ENCODE measurements at regions not wholly inside any gene's neighbourhood (a gene's known extent, or its start where the extent isn't known, plus 50 kb on each side); places are given as distances from the start of the nearest gene placed in this dataset.

- no peak for TF ChIP-seq CEBPZ (IDR thresholded peaks at IDR 0.05; ENCODE audit: low read depth, low read length)
- no peak for TF ChIP-seq BRCA1 (IDR thresholded peaks at IDR 0.05; ENCODE audit: low read depth, low read length)
- TF ChIP-seq RCOR1 (conservative IDR thresholded peaks at IDR 0.05; ENCODE audit: low read depth, low read length): no peak
- TF ChIP-seq ZSCAN29 (IDR thresholded peaks at IDR 0.05): no peak
These were observed 408.8 kb downstream of the COL11A1 start (continued) for GRCh38 chr1:102699524-102699923.

GRCh38 chr1:102693345-102693744 is 415.0 kb downstream of the COL11A1 start:
- FAIRE-seq (no peak), DNase-seq (ENCODE audit: low read depth, low spot score) (no peak), ATAC-seq (no peak)
- no peaks in the 10 kb centered on the region for H4K20me1 ChIP-seq (ENCODE audit: control insufficient read depth, insufficient read depth)
- no peak overlapping the region for H3K9ac ChIP-seq (ENCODE audit: control insufficient read depth, insufficient read depth, low read length)
- in situ Hi-C loops (cut with MboI): no loop called here
- H3K79me2 ChIP-seq (ENCODE audit: control insufficient read depth, insufficient read depth, low read length): no peaks in the 10 kb centered on the region
- no peaks in the 10 kb centered on the region for H3K27me3 ChIP-seq (replicated peaks in 1 of 2; ENCODE audit: control insufficient read depth in 2 of 2, insufficient read depth in 2 of 2, low read length in 1 of 2)
- POLR2A ChIA-PET: no interaction called here
- H3K9me3 ChIP-seq (replicated peaks; ENCODE audit: control insufficient read depth, insufficient read depth, low read length): no peaks in the 10 kb centered on the region
- RAD21 ChIA-PET (ENCODE audit: unreplicated experiment): no interaction called here
- SMC1A ChIA-PET (ENCODE audit: uncharacterized antibody, unreplicated experiment): no interaction called here
- no peaks in the 10 kb centered on the region for H3K36me3 ChIP-seq (ENCODE audit: control insufficient read depth in 2 of 2, insufficient read depth in 2 of 2, low read length in 1 of 2)
- no TSS peak for BruUV-seq (replicated peaks)
- TF ChIP-seq MYC (IDR thresholded peaks at IDR 0.05; ENCODE audit: insufficient read depth, insufficient read length, insufficient replicate concordance, low read length, severe bottlenecking) (no peak), HDAC6 (IDR thresholded peaks at IDR 0.05; ENCODE audit: unreplicated experiment) (no peak), NFYA (IDR thresholded peaks at IDR 0.05; ENCODE audit: borderline replicate concordance, low read depth, low read length) (no peak), SUPT20H (IDR thresholded peaks at IDR 0.05; ENCODE audit: borderline replicate concordance, control insufficient read depth, low read depth, low read length) (no peak), POLR2A (IDR thresholded peaks at IDR 0.05; ENCODE audit: low read depth, low read length) (no peak), CBX5 (IDR thresholded peaks at IDR 0.05; ENCODE audit: low read depth) (no peak), TBL1XR1 (IDR thresholded peaks at IDR 0.05; ENCODE audit: low read depth, low read length) (no peak)
- no peaks in the 10 kb centered on the region for H3K4me1 ChIP-seq (ENCODE audit: control insufficient read depth, insufficient read depth, low read length)
- no peak overlapping the region for H3K4me2 ChIP-seq (ENCODE audit: control insufficient read depth, insufficient read depth)
- no peak overlapping the region for H3K4me3 ChIP-seq
- WGBS (ENCODE audit: insufficient coverage, insufficient replicate concordance, low lambda C conversion rate, missing lambda C conversion rate): 0% methylated on average over 1 of the region's 1 CpG
- H2AFZ ChIP-seq (ENCODE audit: control insufficient read depth, low read depth, low read length): no peak overlapping the region
- intact Hi-C loops (cut with micrococcal nuclease; ENCODE audit: unreplicated experiment): no loop called here
- H3K27ac ChIP-seq (ENCODE audit: control insufficient read depth, insufficient read depth): no peak overlapping the region
- CTCF ChIA-PET: no interaction called here
